Astrocyte of the cerebellum (primary cell): ENCODE measurements at regions not wholly inside any gene's neighbourhood (a gene's known extent, or its start where the extent isn't known, plus 50 kb on each side); places are given as distances from the start of the nearest gene placed in this dataset.

Source experiments
- DNase-seq: peaks from one replicate; pipeline ENCODE4 v3.0.0-alpha.2; 2011; ENCODE audit warnings: low read depth
- H3K4me3 ChIP-seq: 2 replicates; pipeline ENCODE4 v1.5.1; 2011; ENCODE audit warnings: mild to moderate bottlenecking, low read depth, low read length, moderate library complexity
- CTCF ChIP-seq: IDR thresholded peaks from 2 replicates; pipeline ENCODE4 v1.5.1; 2012; ENCODE audit warnings: low read length, low read depth, moderate library complexity, mild to moderate bottlenecking; ENCODE audit errors: missing control alignments
- in situ Hi-C: cut with HindIII; loops from 2 replicates; pipeline ENCODE4 v1.10.0; 2017; ENCODE audit warnings: low sequenced_read_pairs

- TF ChIP-seq CTCF: no peak
- in situ Hi-C loops: no loop called here
- no peak overlapping the region for H3K4me3 ChIP-seq
- DNase-seq: no peak
Observed at GRCh38 chr15:97884513-97885131, 75.9 kb upstream of the ARRDC4 start.

GRCh38 chr15:97890307-97890706 is 70.2 kb upstream of the ARRDC4 start:
- no peak overlapping the region for H3K4me3 ChIP-seq
- no peak for DNase-seq
- no peak for TF ChIP-seq CTCF
- in situ Hi-C loops: no loop called here

GRCh38 chr15:97892167-97892938 is 68.2 kb upstream of the ARRDC4 start:
- H3K4me3 ChIP-seq: no peak overlapping the region

GRCh38 chr15:97893967-97894366 is 66.5 kb upstream of the ARRDC4 start:
- in situ Hi-C loops: no loop called here
- no peak for TF ChIP-seq CTCF
- DNase-seq: no peak
- no peak overlapping the region for H3K4me3 ChIP-seq

More at GRCh38 chr15:97892167-97892938, 68.2 kb upstream of the ARRDC4 start:
- no peak for DNase-seq
- in situ Hi-C loops: no loop called here
- TF ChIP-seq CTCF: no peak

GRCh38 chr15:97899981-97900380 is 60.5 kb upstream of the ARRDC4 start:
- in situ Hi-C loops: no loop called here
- no peak for DNase-seq

More at GRCh38 chr15:97899981-97900380, 60.5 kb upstream of the ARRDC4 start:
- no peak for TF ChIP-seq CTCF
- no peak overlapping the region for H3K4me3 ChIP-seq
